ENCODE measurements at regions not wholly inside any gene's neighbourhood (a gene's known extent, or its start where the extent isn't known, plus 50 kb on each side); places are given as distances from the start of the nearest gene placed in this dataset.

DNA sequence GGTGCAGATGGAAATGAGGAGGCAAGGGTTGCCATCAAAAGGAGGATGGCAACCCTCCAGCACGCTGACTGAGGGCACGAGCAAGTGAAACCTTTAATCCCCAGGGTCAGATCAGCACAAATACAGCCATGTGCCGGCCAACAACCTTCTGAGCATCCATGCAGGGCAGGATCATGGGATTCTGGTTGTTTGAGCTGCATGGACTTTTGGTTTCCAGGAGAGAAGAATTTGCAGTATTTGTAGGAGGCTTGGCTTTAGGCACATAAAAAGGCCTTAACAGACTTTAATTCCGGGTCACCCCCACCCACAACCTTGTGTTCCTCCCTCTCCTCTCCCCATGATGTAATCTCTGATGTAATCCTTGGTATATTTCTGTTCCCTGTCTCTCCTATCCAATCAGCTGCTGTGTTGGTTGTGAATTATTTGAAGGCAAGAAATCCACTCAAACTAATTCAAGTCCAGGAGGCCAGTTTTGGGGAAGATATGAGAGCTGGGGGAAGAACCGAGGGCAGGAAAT lies 254.3 kb downstream of the SHQ1 start:
- Histone ChIP-seq H3K4me3 (ENCODE audit: low read depth in 2 of 2, low read length in 1 of 2) (no peak overlapping the region), H3K4me1 (ENCODE audit: control insufficient read depth in 1 of 2, insufficient read depth in 2 of 2, low read depth in 1 of 2, low read length in 1 of 2) (peaks cover 0 to 28% of the 10 kb centered on the region in 2 experiments; a peak in 1 of 4 replicates), H3K27ac (ENCODE audit: low read depth in 2 of 2, low read length in 1 of 2) (no peak overlapping the region), H3K9ac (no peak overlapping the region), H3K4me2 (no peak overlapping the region), H3K9me2 (no peaks in the 10 kb centered on the region), H3K9me3 (no peaks in the 10 kb centered on the region), H3K79me2 (ENCODE audit: insufficient read depth) (no peaks in the 10 kb centered on the region), H3K36me3 (replicated peaks in 1 of 2; ENCODE audit: control insufficient read depth in 1 of 2, insufficient read depth in 2 of 2, low read length in 1 of 2) (no peaks in the 10 kb centered on the region), H3F3A (replicated peaks; ENCODE audit: insufficient read depth) (no peaks in the 10 kb centered on the region), H4K20me1 (ENCODE audit: insufficient read depth) (no peaks in the 10 kb centered on the region), H3K27me3 (ENCODE audit: insufficient read depth) (no peaks in the 10 kb centered on the region), H2AFZ (ENCODE audit: low read depth) (no peak overlapping the region)
- no peak for DNase-seq
- CTCF ChIA-PET, result no interaction called here
- WGBS (ENCODE audit: low lambda C conversion rate), result 60% methylated on average over 5 of the region's 5 CpGs
- POLR2A ChIA-PET, result no interaction called here
- TF ChIP-seq, protein P1, sequence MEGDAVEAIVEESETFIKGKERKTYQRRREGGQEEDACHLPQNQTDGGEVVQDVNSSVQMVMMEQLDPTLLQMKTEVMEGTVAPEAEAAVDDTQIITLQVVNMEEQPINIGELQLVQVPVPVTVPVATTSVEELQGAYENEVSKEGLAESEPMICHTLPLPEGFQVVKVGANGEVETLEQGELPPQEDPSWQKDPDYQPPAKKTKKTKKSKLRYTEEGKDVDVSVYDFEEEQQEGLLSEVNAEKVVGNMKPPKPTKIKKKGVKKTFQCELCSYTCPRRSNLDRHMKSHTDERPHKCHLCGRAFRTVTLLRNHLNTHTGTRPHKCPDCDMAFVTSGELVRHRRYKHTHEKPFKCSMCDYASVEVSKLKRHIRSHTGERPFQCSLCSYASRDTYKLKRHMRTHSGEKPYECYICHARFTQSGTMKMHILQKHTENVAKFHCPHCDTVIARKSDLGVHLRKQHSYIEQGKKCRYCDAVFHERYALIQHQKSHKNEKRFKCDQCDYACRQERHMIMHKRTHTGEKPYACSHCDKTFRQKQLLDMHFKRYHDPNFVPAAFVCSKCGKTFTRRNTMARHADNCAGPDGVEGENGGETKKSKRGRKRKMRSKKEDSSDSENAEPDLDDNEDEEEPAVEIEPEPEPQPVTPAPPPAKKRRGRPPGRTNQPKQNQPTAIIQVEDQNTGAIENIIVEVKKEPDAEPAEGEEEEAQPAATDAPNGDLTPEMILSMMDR (IDR thresholded peaks at IDR 0.05), result no peak
- TF ChIP-seq, protein P2, sequence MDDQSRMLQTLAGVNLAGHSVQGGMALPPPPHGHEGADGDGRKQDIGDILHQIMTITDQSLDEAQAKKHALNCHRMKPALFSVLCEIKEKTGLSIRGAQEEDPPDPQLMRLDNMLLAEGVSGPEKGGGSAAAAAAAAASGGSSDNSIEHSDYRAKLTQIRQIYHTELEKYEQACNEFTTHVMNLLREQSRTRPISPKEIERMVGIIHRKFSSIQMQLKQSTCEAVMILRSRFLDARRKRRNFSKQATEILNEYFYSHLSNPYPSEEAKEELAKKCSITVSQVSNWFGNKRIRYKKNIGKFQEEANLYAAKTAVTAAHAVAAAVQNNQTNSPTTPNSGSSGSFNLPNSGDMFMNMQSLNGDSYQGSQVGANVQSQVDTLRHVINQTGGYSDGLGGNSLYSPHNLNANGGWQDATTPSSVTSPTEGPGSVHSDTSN (IDR thresholded peaks at IDR 0.05), result no peak
- TF ChIP-seq TCF12 (IDR thresholded peaks at IDR 0.05) (no peak), FOXM1 (IDR thresholded peaks at IDR 0.05; ENCODE audit: low read depth) (no peak), YY1 (IDR thresholded peaks at IDR 0.05; ENCODE audit: low read depth) (no peak), RXRA (IDR thresholded peaks at IDR 0.05; ENCODE audit: borderline replicate concordance, low read depth) (no peak), JUND (IDR thresholded peaks at IDR 0.05) (no peak), FOSL2 (IDR thresholded peaks at IDR 0.05; ENCODE audit: borderline replicate concordance, low read depth) (no peak), TAF1 (IDR thresholded peaks at IDR 0.05; ENCODE audit: borderline replicate concordance, low read depth, low read length) (no peak)
- TF ChIP-seq, protein P3, sequence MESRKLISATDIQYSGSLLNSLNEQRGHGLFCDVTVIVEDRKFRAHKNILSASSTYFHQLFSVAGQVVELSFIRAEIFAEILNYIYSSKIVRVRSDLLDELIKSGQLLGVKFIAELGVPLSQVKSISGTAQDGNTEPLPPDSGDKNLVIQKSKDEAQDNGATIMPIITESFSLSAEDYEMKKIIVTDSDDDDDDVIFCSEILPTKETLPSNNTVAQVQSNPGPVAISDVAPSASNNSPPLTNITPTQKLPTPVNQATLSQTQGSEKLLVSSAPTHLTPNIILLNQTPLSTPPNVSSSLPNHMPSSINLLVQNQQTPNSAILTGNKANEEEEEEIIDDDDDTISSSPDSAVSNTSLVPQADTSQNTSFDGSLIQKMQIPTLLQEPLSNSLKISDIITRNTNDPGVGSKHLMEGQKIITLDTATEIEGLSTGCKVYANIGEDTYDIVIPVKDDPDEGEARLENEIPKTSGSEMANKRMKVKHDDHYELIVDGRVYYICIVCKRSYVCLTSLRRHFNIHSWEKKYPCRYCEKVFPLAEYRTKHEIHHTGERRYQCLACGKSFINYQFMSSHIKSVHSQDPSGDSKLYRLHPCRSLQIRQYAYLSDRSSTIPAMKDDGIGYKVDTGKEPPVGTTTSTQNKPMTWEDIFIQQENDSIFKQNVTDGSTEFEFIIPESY (IDR thresholded peaks at IDR 0.05; ENCODE audit: borderline replicate concordance, low read depth), result no peak
- TF ChIP-seq, protein P4, sequence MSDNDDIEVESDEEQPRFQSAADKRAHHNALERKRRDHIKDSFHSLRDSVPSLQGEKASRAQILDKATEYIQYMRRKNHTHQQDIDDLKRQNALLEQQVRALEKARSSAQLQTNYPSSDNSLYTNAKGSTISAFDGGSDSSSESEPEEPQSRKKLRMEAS (IDR thresholded peaks at IDR 0.05; ENCODE audit: low read depth), result no peak
- TF ChIP-seq, protein P5, sequence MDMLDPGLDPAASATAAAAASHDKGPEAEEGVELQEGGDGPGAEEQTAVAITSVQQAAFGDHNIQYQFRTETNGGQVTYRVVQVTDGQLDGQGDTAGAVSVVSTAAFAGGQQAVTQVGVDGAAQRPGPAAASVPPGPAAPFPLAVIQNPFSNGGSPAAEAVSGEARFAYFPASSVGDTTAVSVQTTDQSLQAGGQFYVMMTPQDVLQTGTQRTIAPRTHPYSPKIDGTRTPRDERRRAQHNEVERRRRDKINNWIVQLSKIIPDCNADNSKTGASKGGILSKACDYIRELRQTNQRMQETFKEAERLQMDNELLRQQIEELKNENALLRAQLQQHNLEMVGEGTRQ (IDR thresholded peaks at IDR 0.05; ENCODE audit: borderline replicate concordance, low read depth, low read length), result no peak
- TF ChIP-seq, protein P6, sequence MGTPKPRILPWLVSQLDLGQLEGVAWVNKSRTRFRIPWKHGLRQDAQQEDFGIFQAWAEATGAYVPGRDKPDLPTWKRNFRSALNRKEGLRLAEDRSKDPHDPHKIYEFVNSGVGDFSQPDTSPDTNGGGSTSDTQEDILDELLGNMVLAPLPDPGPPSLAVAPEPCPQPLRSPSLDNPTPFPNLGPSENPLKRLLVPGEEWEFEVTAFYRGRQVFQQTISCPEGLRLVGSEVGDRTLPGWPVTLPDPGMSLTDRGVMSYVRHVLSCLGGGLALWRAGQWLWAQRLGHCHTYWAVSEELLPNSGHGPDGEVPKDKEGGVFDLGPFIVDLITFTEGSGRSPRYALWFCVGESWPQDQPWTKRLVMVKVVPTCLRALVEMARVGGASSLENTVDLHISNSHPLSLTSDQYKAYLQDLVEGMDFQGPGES (IDR thresholded peaks at IDR 0.05; ENCODE audit: low read depth, low read length), result no peak
